Fibroblast of skin of scalp (primary cell): ENCODE measurements at regions not wholly inside any gene's neighbourhood (a gene's known extent, or its start where the extent isn't known, plus 50 kb on each side); places are given as distances from the start of the nearest gene placed in this dataset.
A peak's percentile ranks its signal among the peaks of the same experiment; 100 is the strongest.
"Not testable (repeated sequence)": the region's sequence is repeated elsewhere in the genome, so short reads cannot be mapped to it uniquely, and the experiment has no call there.

Experiments used
- DNase-seq: peaks from one replicate; pipeline ENCODE4 v3.0.0-alpha.2; 2013

GRCh38 chr5:66354422-66354821 lies 210.3 kb downstream of the SREK1 start:
- DNase-seq = peak; percentile 2

- peak; percentile 40 for DNase-seq
Observed at GRCh38 chr5:66356011-66356565, 212.0 kb downstream of the SREK1 start.

GRCh38 chr5:66358741-66359140 lies 214.6 kb downstream of the SREK1 start:
- no peak for DNase-seq

- no peak for DNase-seq
Observed at GRCh38 chr5:66361070-66361469, 217.0 kb downstream of the SREK1 start.

GRCh38 chr5:66362046-66362445 lies 217.9 kb downstream of the SREK1 start:
- DNase-seq = no peak

GRCh38 chr5:66362687-66363086 lies 218.6 kb downstream of the SREK1 start:
- no peak for DNase-seq

GRCh38 chr5:66363097-66363496 lies 219.0 kb downstream of the SREK1 start:
- no peak for DNase-seq

GRCh38 chr5:66364186-66364585 lies 220.1 kb downstream of the SREK1 start:
- no peak for DNase-seq

GRCh38 chr5:66365981-66366380 lies 221.9 kb downstream of the SREK1 start:
- DNase-seq = no peak

- no peak for DNase-seq
Observed at GRCh38 chr5:66367814-66368541, 223.9 kb downstream of the SREK1 start.

GRCh38 chr5:66368811-66369210 lies 224.7 kb downstream of the SREK1 start:
- no peak for DNase-seq

- no peak for DNase-seq
Observed at GRCh38 chr5:66377747-66378146, 218.4 kb upstream of the MAST4 start.

- no peak for DNase-seq
Observed at GRCh38 chr5:66378407-66378806, 217.8 kb upstream of the MAST4 start.

- DNase-seq = no peak
Observed at GRCh38 chr5:66382152-66382551, 214.0 kb upstream of the MAST4 start.

GRCh38 chr5:66405145-66405544 lies 191.0 kb upstream of the MAST4 start:
- DNase-seq = not testable (repeated sequence)

- DNase-seq = peak; percentile 18
Observed at GRCh38 chr5:66406761-66407336, 189.3 kb upstream of the MAST4 start.

GRCh38 chr5:66407765-66408164 lies 188.4 kb upstream of the MAST4 start:
- DNase-seq = no peak

GRCh38 chr5:66408576-66408975 lies 187.6 kb upstream of the MAST4 start:
- no peak for DNase-seq

- DNase-seq = no peak
Observed at GRCh38 chr5:66410122-66410521, 186.1 kb upstream of the MAST4 start.

- no peak for DNase-seq
Observed at GRCh38 chr5:66411701-66412100, 184.5 kb upstream of the MAST4 start.

- no peak for DNase-seq
Observed at GRCh38 chr5:66413931-66414330, 182.3 kb upstream of the MAST4 start.

GRCh38 chr5:66415208-66415607 lies 181.0 kb upstream of the MAST4 start:
- peak; percentile 22 for DNase-seq

- no peak for DNase-seq
Observed at GRCh38 chr5:66416698-66417097, 179.5 kb upstream of the MAST4 start.

- DNase-seq = no peak
Observed at GRCh38 chr5:66417781-66418180, 178.4 kb upstream of the MAST4 start.
